ENCODE measurements at regions not wholly inside any gene's neighbourhood (a gene's known extent, or its start where the extent isn't known, plus 50 kb on each side); places are given as distances from the start of the nearest gene placed in this dataset.
"Not testable (repeated sequence)": the region's sequence is repeated elsewhere in the genome, so short reads cannot be mapped to it uniquely, and the experiment has no call there.

DNA sequence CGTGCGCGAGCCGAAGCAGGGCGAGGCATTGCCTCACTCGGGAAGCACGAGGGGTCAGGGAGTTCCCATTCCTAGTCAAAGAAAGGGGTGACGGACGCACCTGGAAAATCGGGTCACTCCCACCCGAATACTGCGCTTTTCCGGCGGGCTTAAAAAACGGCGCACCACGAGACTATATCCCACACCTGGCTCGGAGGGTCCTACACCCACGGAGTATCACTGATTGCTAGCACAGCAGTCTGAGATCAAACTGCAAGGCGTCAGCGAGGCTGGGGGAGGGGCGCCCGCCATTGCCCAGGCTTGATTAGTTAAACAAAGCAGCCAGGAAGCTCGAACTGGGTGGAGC lies 520.0 kb upstream of the GRM7 start (continued):
- peak in 1 of 3 experiments; percentile 26 for TF ChIP-seq YY1 (IDR thresholded peaks at IDR 0.05; ENCODE audit: borderline replicate concordance in 1 of 3, control insufficient read depth in 1 of 3, extremely low read depth in 1 of 3, insufficient read depth in 3 of 3, insufficient read length in 1 of 3, insufficient replicate concordance in 2 of 3, low read depth in 1 of 3, low read length in 2 of 3)
- 0 out of 4 replicates have a peak, but pooled peaks of 1 of the 2 experiments have one; percentile 44 for TF ChIP-seq MAZ (CRISPR knock-in tag; conservative IDR thresholded peaks at IDR 0.05 in 1 of 2, IDR thresholded peaks at IDR 0.05 in 1 of 2)
- peak; percentile 41 for TF ChIP-seq EP400 (IDR thresholded peaks at IDR 0.05)
- not testable (repeated sequence) for TF ChIP-seq ATF1 (CRISPR knock-in tag; IDR thresholded peaks at IDR 0.05)
- peak; percentile 17; the same call in 1 of the 2 replicates for TF ChIP-seq ATF1 (tag; IDR thresholded peaks at IDR 0.05)
- peak; percentile 59 for TF ChIP-seq L3MBTL2 (IDR thresholded peaks at IDR 0.05)
- TF ChIP-seq RBFOX2 (IDR thresholded peaks at IDR 0.05; ENCODE audit: low read depth, low read length), result peak; percentile 59

- no peaks in the 10 kb centered on the region for H3K36me3 ChIP-seq (ENCODE audit: control insufficient read depth, insufficient read depth, low read length)
- H2AFZ ChIP-seq (ENCODE audit: low read depth, low read length), result no peak overlapping the region
- H3K9me1 ChIP-seq (ENCODE audit: control insufficient read depth, insufficient read depth, low read length), result no peaks in the 10 kb centered on the region
- POLR2A ChIA-PET, result no interaction called here
- no peak overlapping the region for H3K4me2 ChIP-seq (ENCODE audit: insufficient read depth, low read length)
- no peaks in the 10 kb centered on the region for H4K20me1 ChIP-seq (replicated peaks; ENCODE audit: control insufficient read depth, insufficient read depth, low read length)
- H3K27me3 ChIP-seq (ENCODE audit: control insufficient read depth in 2 of 2, insufficient read depth in 2 of 2, low read length in 2 of 2), result no peaks in the 10 kb centered on the region
- WGBS (ENCODE audit: insufficient coverage, low coverage, missing lambda C conversion rate), result 2% methylated on average over 3 of the region's 3 CpGs
- H3K4me1 ChIP-seq (replicated peaks in 1 of 2; ENCODE audit: control insufficient read depth in 2 of 2, insufficient read depth in 2 of 2, low read length in 2 of 2), result no peaks in the 10 kb centered on the region
- no peaks in the 10 kb centered on the region for H3K79me2 ChIP-seq (ENCODE audit: control insufficient read depth, insufficient read depth, low read length)
- ATAC-seq (peak; percentile 69), FAIRE-seq (no peak), DNase-seq (ENCODE audit: extremely low read depth in 1 of 4, low spot score in 3 of 4) (peak in 1 of 4 experiments; percentile 8)
- in situ Hi-C loops (cut with MboI) (no loop called here), intact Hi-C loops (cut with micrococcal nuclease) (no loop called here)
- no peaks in the 10 kb centered on the region; the same call in 1 of the 2 replicates for H3K9me3 ChIP-seq (replicated peaks; ENCODE audit: control insufficient read depth, insufficient read depth, low read depth, low read length)
- no peak overlapping the region for H3K9ac ChIP-seq (ENCODE audit: insufficient read depth in 1 of 2, low read depth in 2 of 2, low read length in 2 of 2)
- TF ChIP-seq PCBP2 (IDR thresholded peaks at IDR 0.05; ENCODE audit: low read depth, low read length, poor library complexity, severe bottlenecking) (no peak), CBFA2T3 (IDR thresholded peaks at IDR 0.05) (peak; percentile 49), ARID1B (IDR thresholded peaks at IDR 0.05) (0 out of 2 replicates have a peak, but pooled peaks have one; percentile 15), FOXK1 (CRISPR knock-in tag; IDR thresholded peaks at IDR 0.05; ENCODE audit: borderline replicate concordance) (no peak), FOSL1 (tag; conservative IDR thresholded peaks at IDR 0.05) (0 out of 2 replicates have a peak, but pooled peaks have one; percentile 15), TAL1 (IDR thresholded peaks at IDR 0.05) (peak; percentile 44)
- CTCF ChIA-PET (ENCODE audit: low intra/inter-chr PET ratio), result no interaction called here
- H3K4me3 ChIP-seq, result no peak overlapping the region
- H3K27ac ChIP-seq (ENCODE audit: extremely low read depth, low read depth, low read length), result no peak overlapping the region
- BruUV-seq (replicated peaks), result no TSS peak
These were observed 509.2 kb upstream of the GRM7 start for GRCh38 chr3:6351752-6352151.
